Panc1 (cell line): ENCODE measurements at regions not wholly inside any gene's neighbourhood (a gene's known extent, or its start where the extent isn't known, plus 50 kb on each side); places are given as distances from the start of the nearest gene placed in this dataset.

ENCODE experiments used
- CTCF ChIP-seq: fragments of 450-650 bp; IDR thresholded peaks from 2 replicates; pipeline ENCODE4 v1.5.1; 2017; ENCODE audit warnings: mild to moderate bottlenecking
- POLR2AphosphoS5 ChIP-seq: IDR thresholded peaks from 2 replicates; pipeline ENCODE4 v1.6.1; 2012; ENCODE audit warnings: mild to moderate bottlenecking, low read depth, low read length, moderate library complexity
- REST ChIP-seq, 2 experiments: IDR thresholded peaks; 2 replicates each; pipeline ENCODE4 v1.6.1; 2011 to 2012; ENCODE audit warnings: low read depth in 2 of 2, control low read depth in 1 of 2, low read length in 1 of 2, mild to moderate bottlenecking in 1 of 2, moderate library complexity in 1 of 2; ENCODE audit not compliant: insufficient read depth in 1 of 2
- SIN3A ChIP-seq: IDR thresholded peaks from 2 replicates; pipeline ENCODE4 v1.6.1; 2012; ENCODE audit warnings: low read depth, mild to moderate bottlenecking, low read length, moderate library complexity, borderline replicate concordance; ENCODE audit not compliant: insufficient read depth

- TF ChIP-seq CTCF (no peak), REST (IDR thresholded peaks at IDR 0.05; ENCODE audit: insufficient read depth in 1 of 2, low read depth in 2 of 2, low read length in 1 of 2) (no peak), POLR2AphosphoS5 (no peak), SIN3A (no peak)
Observed at GRCh38 chr2:18078216-18078615, 199.7 kb downstream of the KCNS3 start.
